Sigmoid colon (tissue), 6 donors: ENCODE measurements at regions not wholly inside any gene's neighbourhood (a gene's known extent, or its start where the extent isn't known, plus 50 kb on each side); places are given as distances from the start of the nearest gene placed in this dataset.

ENCODE experiments used
- DNase-seq: peaks from one replicate; pipeline ENCODE4 v3.0.0-alpha.2; 2019
- H3K27ac ChIP-seq, 4 donors: fragments of 200-600 bp; sonication (generic); one replicate each; pipeline ENCODE4 v1.5.1; 2016 to 2019; ENCODE audit warnings: mild to moderate bottlenecking in 1 of 4
- H3K27me3 ChIP-seq, 3 donors: fragments of 200-600 bp; sonication (generic); one replicate each; pipeline ENCODE4 v1.5.1; 2019; ENCODE audit warnings: mild to moderate bottlenecking in 1 of 3
- H3K36me3 ChIP-seq, 4 donors: fragments of 200-600 bp; sonication (generic); one replicate each; pipeline ENCODE4 v1.5.1; 2016 to 2019
- H3K4me1 ChIP-seq, 4 donors: fragments of 200-600 bp; sonication (generic); one replicate each; pipeline ENCODE4 v1.5.1; 2017 to 2019
- H3K4me3 ChIP-seq, 4 donors: fragments of 200-600 bp; sonication (generic); one replicate each; pipeline ENCODE4 v1.5.1; 2017 to 2019; ENCODE audit warnings: mild to moderate bottlenecking in 2 of 4, moderate library complexity in 1 of 4
- H3K9me3 ChIP-seq, 4 donors: fragments of 200-600 bp in 3 of 4; sonication (generic) in 3 of 4; one replicate each; pipeline versions ENCODE4 v1.5.1 to v1.6.1; 2013 to 2019
- CTCF ChIP-seq, 4 experiments: fragments of 450-650 bp in 3 of 4; fragments of 200-600 bp in 1 of 4; IDR thresholded peaks; one replicate each; pipeline ENCODE4 v1.5.1; 2016 to 2019; ENCODE audit warnings: antibody characterized with exemption in 4 of 4, mild to moderate bottlenecking in 3 of 4, moderate library complexity in 2 of 4
- EP300 ChIP-seq, 4 donors: sonication (generic); formaldehyde crosslinking; IDR thresholded peaks; one replicate each; pipeline ENCODE4 v1.6.1; 2017; ENCODE audit warnings: antibody characterized with exemption in 4 of 4
- POLR2A ChIP-seq, 2 donors: fragments of 450-650 bp; IDR thresholded peaks; one replicate each; pipeline ENCODE4 v1.6.1; 2016; ENCODE audit warnings: antibody characterized with exemption in 2 of 2, mild to moderate bottlenecking in 2 of 2, moderate library complexity in 2 of 2
- POLR2AphosphoS5 ChIP-seq, 4 donors: sonication (generic); formaldehyde crosslinking; IDR thresholded peaks; one replicate each; pipeline ENCODE4 v1.6.1; 2017; ENCODE audit warnings: antibody characterized with exemption in 4 of 4
- WGBS, 2 donors: extraction: QIAGEN DNeasy Blood & Tissue Kit; methylation state at CpG; one replicate each; pipeline ENCODE4 v1.1.7; 2013; 5-methylcytosine and 5-hydroxymethylcytosine counted together
- intact Hi-C: fragments of 100-400 bp; cut with DNase I; formaldehyde crosslinking; loops from one replicate; pipeline ENCODE4 v1.15.1; 2023
- donor health status: healthy with polysubstance abuse.
- donor health status: healthy.

- H3K9me3 ChIP-seq: no peaks in the 10 kb centered on the region
- no peak for TF ChIP-seq CTCF (IDR thresholded peaks at IDR 0.05)
- no peak for TF ChIP-seq EP300 (IDR thresholded peaks at IDR 0.05)
- TF ChIP-seq POLR2A (IDR thresholded peaks at IDR 0.05): no peak
- TF ChIP-seq POLR2AphosphoS5 (IDR thresholded peaks at IDR 0.05): no peak
- DNase-seq: no peak
- H3K36me3 ChIP-seq: no peaks in the 10 kb centered on the region
- no peak overlapping the region for H3K27ac ChIP-seq
- H3K4me1 ChIP-seq: peaks cover 0 to 8% (median 0%) of the 10 kb centered on the region in 4 donors
- H3K4me3 ChIP-seq: no peak overlapping the region
- H3K27me3 ChIP-seq: peaks cover 0 to 31% (median 11%) of the 10 kb centered on the region in 3 donors
- intact Hi-C loops: no loop called here
- whole genome bisulfite sequencing, 2 donors: 86 to 89% methylated on average over 1 of the region's 1 CpG
These were observed 71.5 kb upstream of the ERG start for GRCh38 chr21:38569733-38570132.

GRCh38 chr21:38570596-38570995 is 72.3 kb upstream of the ERG start:
- peaks cover 0 to 8% (median 0%) of the 10 kb centered on the region in 4 donors for H3K4me1 ChIP-seq
- WGBS, 2 donors: 80 to 88% methylated on average over 6 of the region's 6 CpGs
- H3K27me3 ChIP-seq: peaks cover 0 to 31% (median 11%) of the 10 kb centered on the region in 3 donors
- no peak overlapping the region for H3K27ac ChIP-seq
- TF ChIP-seq POLR2A (IDR thresholded peaks at IDR 0.05) (no peak), EP300 (IDR thresholded peaks at IDR 0.05) (no peak), POLR2AphosphoS5 (IDR thresholded peaks at IDR 0.05) (no peak), CTCF (IDR thresholded peaks at IDR 0.05) (no peak)
- no peak overlapping the region for H3K4me3 ChIP-seq
- no peaks in the 10 kb centered on the region for H3K36me3 ChIP-seq
- DNase-seq: no peak
- intact Hi-C loops: no loop called here
- no peaks in the 10 kb centered on the region for H3K9me3 ChIP-seq

- no peak overlapping the region for H3K27ac ChIP-seq
- no peak overlapping the region for H3K4me3 ChIP-seq
- WGBS, 2 donors: 90 to 92% methylated on average over 9 of the region's 9 CpGs
- peaks cover 0 to 5% (median 2%) of the 10 kb centered on the region in 3 donors for H3K27me3 ChIP-seq
- no peaks in the 10 kb centered on the region for H3K36me3 ChIP-seq
- no peaks in the 10 kb centered on the region for H3K4me1 ChIP-seq
- no peaks in the 10 kb centered on the region for H3K9me3 ChIP-seq
- intact Hi-C loops: no loop called here
- DNase-seq: no peak
- TF ChIP-seq POLR2A (IDR thresholded peaks at IDR 0.05): no peak
- no peak for TF ChIP-seq EP300 (IDR thresholded peaks at IDR 0.05)
- TF ChIP-seq CTCF (IDR thresholded peaks at IDR 0.05): no peak
- TF ChIP-seq POLR2AphosphoS5 (IDR thresholded peaks at IDR 0.05): no peak
These were observed 76.8 kb upstream of the ERG start for GRCh38 chr21:38574895-38575575.

GRCh38 chr21:38577887-38578286 is 79.6 kb upstream of the ERG start:
- intact Hi-C loops: no loop called here
- Histone ChIP-seq H3K36me3 (no peaks in the 10 kb centered on the region), H3K27ac (no peak overlapping the region), H3K9me3 (no peaks in the 10 kb centered on the region), H3K27me3 (no peaks in the 10 kb centered on the region), H3K4me3 (no peak overlapping the region), H3K4me1 (no peaks in the 10 kb centered on the region)
- DNase-seq: no peak
- 91 to 93% methylated on average over 5 of the region's 5 CpGs for WGBS, 2 donors
- TF ChIP-seq POLR2A (IDR thresholded peaks at IDR 0.05) (no peak), POLR2AphosphoS5 (IDR thresholded peaks at IDR 0.05) (no peak), EP300 (IDR thresholded peaks at IDR 0.05) (no peak), CTCF (IDR thresholded peaks at IDR 0.05) (no peak)
